ENCODE measurements at regions not wholly inside any gene's neighbourhood (a gene's known extent, or its start where the extent isn't known, plus 50 kb on each side); places are given as distances from the start of the nearest gene placed in this dataset.

- Histone ChIP-seq H3K4me1 (ENCODE audit: insufficient read depth, poor library complexity, severe bottlenecking) (no peaks in the 10 kb centered on the region), H3K27ac (ENCODE audit: poor library complexity, severe bottlenecking) (no peak overlapping the region), H3K27me3 (ENCODE audit: insufficient read depth, poor library complexity, severe bottlenecking) (no peaks in the 10 kb centered on the region), H3K9me3 (ENCODE audit: severe bottlenecking) (no peaks in the 10 kb centered on the region), H3K36me3 (ENCODE audit: low read depth) (no peaks in the 10 kb centered on the region), H3K4me3 (ENCODE audit: severe bottlenecking) (no peak overlapping the region)
- no peak for DNase-seq (ENCODE audit: low spot score)
- ATAC-seq (ENCODE audit: low read depth) = no peak
- TF ChIP-seq CTCF (IDR thresholded peaks at IDR 0.05; ENCODE audit: poor library complexity, severe bottlenecking) = no peak
Measured at GRCh38 chr3:18512007-18512406, 86.9 kb upstream of the SATB1 start.

- DNase-seq (ENCODE audit: low spot score) (no peak), ATAC-seq (ENCODE audit: low read depth) (no peak)
- no peaks in the 10 kb centered on the region for H3K27me3 ChIP-seq (ENCODE audit: insufficient read depth, poor library complexity, severe bottlenecking)
- TF ChIP-seq CTCF (IDR thresholded peaks at IDR 0.05; ENCODE audit: poor library complexity, severe bottlenecking) = no peak
- no peaks in the 10 kb centered on the region for H3K9me3 ChIP-seq (ENCODE audit: severe bottlenecking)
- H3K36me3 ChIP-seq (ENCODE audit: low read depth) = no peaks in the 10 kb centered on the region
- no peak overlapping the region for H3K27ac ChIP-seq (ENCODE audit: poor library complexity, severe bottlenecking)
- no peak overlapping the region for H3K4me3 ChIP-seq (ENCODE audit: severe bottlenecking)
- no peaks in the 10 kb centered on the region for H3K4me1 ChIP-seq (ENCODE audit: insufficient read depth, poor library complexity, severe bottlenecking)
Measured at GRCh38 chr3:18510947-18511346, 85.8 kb upstream of the SATB1 start.

- H3K4me3 ChIP-seq (ENCODE audit: severe bottlenecking) = no peak overlapping the region
- no peaks in the 10 kb centered on the region for H3K9me3 ChIP-seq (ENCODE audit: severe bottlenecking)
- H3K27me3 ChIP-seq (ENCODE audit: insufficient read depth, poor library complexity, severe bottlenecking) = no peaks in the 10 kb centered on the region
- no peaks in the 10 kb centered on the region for H3K36me3 ChIP-seq (ENCODE audit: low read depth)
- TF ChIP-seq CTCF (IDR thresholded peaks at IDR 0.05; ENCODE audit: poor library complexity, severe bottlenecking) = no peak
- no peak overlapping the region for H3K27ac ChIP-seq (ENCODE audit: poor library complexity, severe bottlenecking)
- ATAC-seq (ENCODE audit: low read depth) (no peak), DNase-seq (ENCODE audit: low spot score) (no peak)
- no peaks in the 10 kb centered on the region for H3K4me1 ChIP-seq (ENCODE audit: insufficient read depth, poor library complexity, severe bottlenecking)
Measured at GRCh38 chr3:18507333-18507732, 82.2 kb upstream of the SATB1 start.

- no peaks in the 10 kb centered on the region for H3K4me1 ChIP-seq (ENCODE audit: insufficient read depth, poor library complexity, severe bottlenecking)
- H3K27ac ChIP-seq (ENCODE audit: poor library complexity, severe bottlenecking) = no peak overlapping the region
- H3K4me3 ChIP-seq (ENCODE audit: severe bottlenecking) = no peak overlapping the region
- DNase-seq (ENCODE audit: low spot score) (no peak), ATAC-seq (ENCODE audit: low read depth) (no peak)
- H3K27me3 ChIP-seq (ENCODE audit: insufficient read depth, poor library complexity, severe bottlenecking) = no peaks in the 10 kb centered on the region
- TF ChIP-seq CTCF (IDR thresholded peaks at IDR 0.05; ENCODE audit: poor library complexity, severe bottlenecking) = no peak
- no peaks in the 10 kb centered on the region for H3K9me3 ChIP-seq (ENCODE audit: severe bottlenecking)
- no peaks in the 10 kb centered on the region for H3K36me3 ChIP-seq (ENCODE audit: low read depth)
Measured at GRCh38 chr3:18505056-18505455, 79.9 kb upstream of the SATB1 start.

GRCh38 chr3:18501679-18502343 lies 76.7 kb upstream of the SATB1 start:
- DNase-seq (ENCODE audit: low spot score) (no peak), ATAC-seq (ENCODE audit: low read depth) (peak; percentile 38; the same call in 1 of the 3 replicates)
- H3K9me3 ChIP-seq (ENCODE audit: severe bottlenecking) = no peaks in the 10 kb centered on the region
- no peak overlapping the region for H3K27ac ChIP-seq (ENCODE audit: poor library complexity, severe bottlenecking)
- no peak for TF ChIP-seq CTCF (IDR thresholded peaks at IDR 0.05; ENCODE audit: poor library complexity, severe bottlenecking)
- H3K36me3 ChIP-seq (ENCODE audit: low read depth) = no peaks in the 10 kb centered on the region
- no peaks in the 10 kb centered on the region for H3K27me3 ChIP-seq (ENCODE audit: insufficient read depth, poor library complexity, severe bottlenecking)
- no peaks in the 10 kb centered on the region for H3K4me1 ChIP-seq (ENCODE audit: insufficient read depth, poor library complexity, severe bottlenecking)
- no peak overlapping the region for H3K4me3 ChIP-seq (ENCODE audit: severe bottlenecking)

All from RWPE2 (cell line).